H1 (cell line): ENCODE measurements at regions not wholly inside any gene's neighbourhood (a gene's known extent, or its start where the extent isn't known, plus 50 kb on each side); places are given as distances from the start of the nearest gene placed in this dataset.

ENCODE experiments used
- CBX8 ChIP-seq: fragments of 300-800, 300-1000 bp; sonication (generic); IDR thresholded peaks from 2 replicates; pipeline ENCODE4 v1.7.1; 2016; ENCODE audit warnings: low read depth, low read length, borderline replicate concordance
- POU5F1 ChIP-seq: IDR thresholded peaks from 2 replicates; pipeline ENCODE4 v1.6.1; 2011; ENCODE audit warnings: low read depth, mild to moderate bottlenecking, low read length, moderate library complexity

DNA sequence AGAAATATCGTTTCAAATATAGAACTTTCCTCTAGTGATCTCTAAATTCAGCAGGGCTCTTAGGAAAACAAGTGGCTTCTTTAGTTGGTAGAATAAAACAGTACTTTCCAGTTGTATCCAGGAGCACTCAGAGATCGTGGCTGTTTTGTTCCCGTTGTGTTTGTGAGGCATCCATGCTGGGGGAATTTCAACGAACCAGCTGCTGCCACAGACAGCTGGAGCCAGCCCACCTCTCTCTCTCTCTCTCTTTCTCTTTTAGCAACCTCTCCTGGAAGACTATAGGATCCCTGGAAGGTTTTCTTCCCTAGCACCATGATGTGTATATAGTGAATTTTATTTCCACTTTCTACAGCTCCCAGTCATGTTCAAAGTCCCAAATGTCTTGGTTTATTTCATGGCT, 1116.0 kb upstream of the SEMA6A start (continued):
- TF ChIP-seq CBX8 (no peak), POU5F1 (no peak)
